ENCODE measurements at regions not wholly inside any gene's neighbourhood (a gene's known extent, or its start where the extent isn't known, plus 50 kb on each side); places are given as distances from the start of the nearest gene placed in this dataset.
"Not testable (repeated sequence)": the region's sequence is repeated elsewhere in the genome, so short reads cannot be mapped to it uniquely, and the experiment has no call there.

DNA sequence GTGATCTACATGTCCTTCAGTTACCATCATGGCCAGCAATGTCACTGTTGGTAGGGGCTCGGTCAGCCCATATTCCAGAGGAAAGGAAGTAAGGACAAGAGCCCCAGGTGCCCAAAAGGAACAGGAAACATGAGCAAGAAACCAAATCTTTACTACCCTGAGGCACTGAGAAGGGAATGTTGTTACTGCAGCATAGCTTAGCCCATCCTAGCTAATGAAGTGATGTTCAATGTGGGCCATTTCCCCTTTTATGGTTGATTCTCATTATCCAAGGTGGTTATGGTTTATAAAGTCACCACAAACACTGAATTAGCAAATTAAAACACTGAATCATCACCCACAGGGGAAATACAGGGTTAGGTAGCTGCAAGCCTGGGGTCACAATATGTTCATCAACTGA lies 88.4 kb upstream of the C10orf90 start:
- no peaks in the 10 kb centered on the region for H3K36me3 ChIP-seq
- TF ChIP-seq POLR2AphosphoS5 (IDR thresholded peaks at IDR 0.05), result no peak
- TF ChIP-seq, protein P1, sequence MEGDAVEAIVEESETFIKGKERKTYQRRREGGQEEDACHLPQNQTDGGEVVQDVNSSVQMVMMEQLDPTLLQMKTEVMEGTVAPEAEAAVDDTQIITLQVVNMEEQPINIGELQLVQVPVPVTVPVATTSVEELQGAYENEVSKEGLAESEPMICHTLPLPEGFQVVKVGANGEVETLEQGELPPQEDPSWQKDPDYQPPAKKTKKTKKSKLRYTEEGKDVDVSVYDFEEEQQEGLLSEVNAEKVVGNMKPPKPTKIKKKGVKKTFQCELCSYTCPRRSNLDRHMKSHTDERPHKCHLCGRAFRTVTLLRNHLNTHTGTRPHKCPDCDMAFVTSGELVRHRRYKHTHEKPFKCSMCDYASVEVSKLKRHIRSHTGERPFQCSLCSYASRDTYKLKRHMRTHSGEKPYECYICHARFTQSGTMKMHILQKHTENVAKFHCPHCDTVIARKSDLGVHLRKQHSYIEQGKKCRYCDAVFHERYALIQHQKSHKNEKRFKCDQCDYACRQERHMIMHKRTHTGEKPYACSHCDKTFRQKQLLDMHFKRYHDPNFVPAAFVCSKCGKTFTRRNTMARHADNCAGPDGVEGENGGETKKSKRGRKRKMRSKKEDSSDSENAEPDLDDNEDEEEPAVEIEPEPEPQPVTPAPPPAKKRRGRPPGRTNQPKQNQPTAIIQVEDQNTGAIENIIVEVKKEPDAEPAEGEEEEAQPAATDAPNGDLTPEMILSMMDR (IDR thresholded peaks at IDR 0.05), result no peak
- no peak for TF ChIP-seq POLR2A (IDR thresholded peaks at IDR 0.05)
- intact Hi-C loops (cut with DNase I; ENCODE audit: low total_unique reads), result no loop called here
- H3K27me3 ChIP-seq, result no peaks in the 10 kb centered on the region
- H3K9me3 ChIP-seq, result peaks cover 5 to 6% of the 10 kb centered on the region in 2 donors
- DNase-seq (ENCODE audit: low spot score in 2 of 2), result no peak
- H3K4me3 ChIP-seq, result no peak overlapping the region
- no peak overlapping the region for H3K27ac ChIP-seq
- no peaks in the 10 kb centered on the region for H3K4me1 ChIP-seq

DNA sequence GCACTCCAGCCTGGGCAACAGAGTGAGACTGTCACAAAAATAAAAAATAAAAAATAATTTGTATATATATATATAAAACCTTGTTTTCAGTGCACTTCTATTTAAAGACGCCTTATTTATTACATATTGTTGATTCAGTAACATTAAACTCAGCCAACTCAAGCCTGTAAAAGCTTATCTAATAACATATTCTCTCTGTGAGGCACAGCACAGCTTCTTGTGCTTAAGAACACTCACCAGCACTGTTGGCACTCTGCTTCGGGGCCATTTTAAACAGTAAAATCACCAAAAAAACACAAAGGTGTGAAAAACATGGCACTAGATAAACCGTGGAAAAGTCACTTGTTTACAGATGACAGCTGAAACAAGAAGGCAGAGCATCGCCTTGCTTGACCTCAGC lies 89.0 kb upstream of the C10orf90 start:
- no peaks in the 10 kb centered on the region for H3K27me3 ChIP-seq
- intact Hi-C loops (cut with DNase I; ENCODE audit: low total_unique reads), result no loop called here
- no peaks in the 10 kb centered on the region for H3K36me3 ChIP-seq
- H3K4me3 ChIP-seq, result no peak overlapping the region
- peaks cover 5 to 6% of the 10 kb centered on the region in 2 donors for H3K9me3 ChIP-seq
- TF ChIP-seq, protein P1 (IDR thresholded peaks at IDR 0.05), result no peak
- no peak for TF ChIP-seq POLR2AphosphoS5 (IDR thresholded peaks at IDR 0.05)
- no peak for TF ChIP-seq POLR2A (IDR thresholded peaks at IDR 0.05)
- no peaks in the 10 kb centered on the region for H3K4me1 ChIP-seq
- H3K27ac ChIP-seq, result no peak overlapping the region
- DNase-seq (ENCODE audit: low spot score in 2 of 2), result no peak

DNA sequence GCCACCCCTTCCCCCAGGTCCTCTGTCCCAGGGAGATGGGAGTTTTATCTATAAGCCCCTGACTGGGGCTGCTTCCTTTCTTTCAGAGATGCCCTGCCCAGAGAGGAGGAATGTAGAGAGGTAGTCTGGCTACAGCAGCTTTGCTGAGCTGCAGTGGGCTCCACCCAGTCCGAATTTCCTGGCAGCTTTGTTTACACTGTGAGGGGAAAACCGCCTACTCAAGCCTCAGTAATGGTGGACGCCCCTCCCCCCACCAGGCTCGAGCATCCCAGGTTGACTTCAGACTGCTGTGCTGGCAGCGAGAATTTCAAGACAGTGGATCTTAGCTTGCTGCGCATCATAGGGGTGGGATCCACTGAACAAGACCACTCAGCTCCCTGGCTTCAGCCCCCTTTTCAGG lies 96.2 kb upstream of the C10orf90 start:
- H3K4me1 ChIP-seq; H3K9me3 ChIP-seq; DNase-seq (ENCODE audit: low spot score in 2 of 2); H3K36me3 ChIP-seq; H3K27me3 ChIP-seq; H3K27ac ChIP-seq; intact Hi-C loops (cut with DNase I; ENCODE audit: low total_unique reads); H3K4me3 ChIP-seq: not testable (repeated sequence)

DNA sequence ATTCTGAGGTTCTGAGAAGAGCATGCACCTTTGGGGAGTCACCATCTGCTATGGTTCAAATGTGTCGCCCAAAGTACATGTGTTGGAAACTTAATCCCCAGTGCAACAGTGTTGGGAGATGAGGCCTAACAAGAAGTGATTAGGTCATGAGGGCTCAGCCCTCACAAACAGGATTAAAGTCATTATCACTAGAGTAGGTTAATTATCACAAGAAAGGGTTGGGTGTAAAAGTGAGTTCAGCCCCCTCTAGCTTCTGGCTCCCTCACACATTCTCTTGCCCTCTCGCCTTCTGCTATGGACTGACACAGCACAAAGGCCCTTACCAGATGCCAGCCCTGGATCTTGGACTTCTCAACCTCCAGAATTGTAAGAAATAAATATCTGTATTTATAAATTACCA lies 100.3 kb upstream of the C10orf90 start:
- DNase-seq (ENCODE audit: low spot score in 2 of 2), result no peak
- no peak for TF ChIP-seq POLR2AphosphoS5 (IDR thresholded peaks at IDR 0.05)
- no peak for TF ChIP-seq POLR2A (IDR thresholded peaks at IDR 0.05)
- TF ChIP-seq, protein P1 (IDR thresholded peaks at IDR 0.05), result no peak
- H3K9me3 ChIP-seq, result no peaks in the 10 kb centered on the region
- intact Hi-C loops (cut with DNase I; ENCODE audit: low total_unique reads), result no loop called here
- H3K4me3 ChIP-seq, result no peak overlapping the region
- H3K27ac ChIP-seq, result no peak overlapping the region
- no peaks in the 10 kb centered on the region for H3K36me3 ChIP-seq
- no peaks in the 10 kb centered on the region for H3K4me1 ChIP-seq
- H3K27me3 ChIP-seq, result no peaks in the 10 kb centered on the region

DNA sequence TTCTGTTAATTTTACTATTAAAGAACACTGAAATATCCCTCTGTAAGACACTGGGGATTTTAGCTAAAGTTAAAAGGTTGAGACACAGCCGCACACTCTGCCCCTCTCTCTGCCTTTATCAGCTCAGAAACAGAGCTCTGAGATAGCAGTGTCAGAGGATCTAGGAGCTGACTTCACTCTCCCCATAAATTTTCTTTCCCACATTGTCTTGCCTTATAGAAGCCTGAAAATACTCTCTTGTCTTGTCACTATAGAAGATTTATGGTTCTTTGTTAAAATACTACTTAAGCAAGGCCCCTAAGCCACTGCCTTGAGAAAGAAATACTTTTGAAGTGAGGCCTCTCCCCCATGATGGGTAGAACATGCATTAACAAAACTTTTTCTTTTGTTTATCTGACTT lies 105.7 kb upstream of the C10orf90 start:
- Histone ChIP-seq H3K27ac (no peak overlapping the region), H3K9me3 (no peaks in the 10 kb centered on the region), H3K4me3 (no peak overlapping the region), H3K4me1 (no peaks in the 10 kb centered on the region), H3K36me3 (no peaks in the 10 kb centered on the region), H3K27me3 (no peaks in the 10 kb centered on the region)
- no peak for DNase-seq (ENCODE audit: low spot score in 2 of 2)
- TF ChIP-seq POLR2A (IDR thresholded peaks at IDR 0.05), result no peak
- no peak for TF ChIP-seq POLR2AphosphoS5 (IDR thresholded peaks at IDR 0.05)
- TF ChIP-seq, protein P1 (IDR thresholded peaks at IDR 0.05), result no peak
- intact Hi-C loops (cut with DNase I; ENCODE audit: low total_unique reads), result no loop called here

DNA sequence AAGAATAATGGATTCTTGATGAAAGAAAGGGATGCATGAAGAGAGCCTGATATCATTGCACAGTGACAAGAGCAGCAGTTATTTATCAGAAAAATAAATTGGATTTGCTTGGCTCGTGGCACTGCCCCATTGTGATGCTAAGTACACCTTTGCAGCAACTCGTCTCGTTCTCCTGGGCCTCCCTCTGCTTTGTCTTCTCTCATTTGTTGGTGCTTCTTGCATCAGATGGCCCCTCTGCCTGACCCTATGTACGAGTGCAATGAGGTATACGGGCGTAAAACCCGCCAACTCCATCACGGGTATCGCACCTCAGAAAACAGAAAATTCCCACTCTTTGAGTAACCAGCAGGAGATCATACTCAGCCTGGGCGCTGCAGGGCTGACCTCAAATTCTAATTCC lies 107.2 kb upstream of the C10orf90 start:
- Histone ChIP-seq H3K27me3 (no peaks in the 10 kb centered on the region), H3K9me3 (no peaks in the 10 kb centered on the region), H3K27ac (no peak overlapping the region), H3K36me3 (no peaks in the 10 kb centered on the region), H3K4me1 (no peaks in the 10 kb centered on the region), H3K4me3 (no peak overlapping the region)
- TF ChIP-seq POLR2AphosphoS5 (IDR thresholded peaks at IDR 0.05) (no peak), POLR2A (IDR thresholded peaks at IDR 0.05) (no peak)
- TF ChIP-seq, protein P1 (IDR thresholded peaks at IDR 0.05), result no peak
- intact Hi-C loops (cut with DNase I; ENCODE audit: low total_unique reads), result no loop called here
- no peak for DNase-seq (ENCODE audit: low spot score in 2 of 2)
